ENCODE measurements at regions not wholly inside any gene's neighbourhood (a gene's known extent, or its start where the extent isn't known, plus 50 kb on each side); places are given as distances from the start of the nearest gene placed in this dataset.

DNA sequence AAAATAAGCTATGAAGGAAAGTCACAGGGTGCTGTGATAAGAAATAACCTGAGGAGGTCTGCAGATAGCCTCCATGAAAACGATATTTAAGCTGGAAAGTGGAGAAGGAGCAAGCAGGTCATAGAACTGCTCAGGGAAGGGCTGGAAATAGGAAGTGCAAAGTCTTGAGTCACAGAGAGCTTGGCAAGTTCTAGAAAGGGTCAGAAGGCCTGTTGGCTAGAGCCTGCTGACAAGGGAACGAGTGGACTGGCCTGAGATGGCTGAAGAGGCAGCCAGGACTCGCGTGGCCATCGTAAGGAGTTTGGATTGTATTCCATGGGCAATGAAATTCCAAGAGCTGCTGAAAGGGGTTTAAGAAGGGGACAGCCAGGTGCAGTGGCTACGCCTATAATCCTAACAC lies 64.7 kb upstream of the IL12A start:
- TF ChIP-seq, protein P1, sequence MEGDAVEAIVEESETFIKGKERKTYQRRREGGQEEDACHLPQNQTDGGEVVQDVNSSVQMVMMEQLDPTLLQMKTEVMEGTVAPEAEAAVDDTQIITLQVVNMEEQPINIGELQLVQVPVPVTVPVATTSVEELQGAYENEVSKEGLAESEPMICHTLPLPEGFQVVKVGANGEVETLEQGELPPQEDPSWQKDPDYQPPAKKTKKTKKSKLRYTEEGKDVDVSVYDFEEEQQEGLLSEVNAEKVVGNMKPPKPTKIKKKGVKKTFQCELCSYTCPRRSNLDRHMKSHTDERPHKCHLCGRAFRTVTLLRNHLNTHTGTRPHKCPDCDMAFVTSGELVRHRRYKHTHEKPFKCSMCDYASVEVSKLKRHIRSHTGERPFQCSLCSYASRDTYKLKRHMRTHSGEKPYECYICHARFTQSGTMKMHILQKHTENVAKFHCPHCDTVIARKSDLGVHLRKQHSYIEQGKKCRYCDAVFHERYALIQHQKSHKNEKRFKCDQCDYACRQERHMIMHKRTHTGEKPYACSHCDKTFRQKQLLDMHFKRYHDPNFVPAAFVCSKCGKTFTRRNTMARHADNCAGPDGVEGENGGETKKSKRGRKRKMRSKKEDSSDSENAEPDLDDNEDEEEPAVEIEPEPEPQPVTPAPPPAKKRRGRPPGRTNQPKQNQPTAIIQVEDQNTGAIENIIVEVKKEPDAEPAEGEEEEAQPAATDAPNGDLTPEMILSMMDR (IDR thresholded peaks at IDR 0.05; ENCODE audit: insufficient read depth, low read length, poor library complexity, severe bottlenecking), result no peak
- Histone ChIP-seq H3K4me3 (ENCODE audit: low read depth, low read length) (no peak overlapping the region), H3K27me3 (ENCODE audit: control insufficient read depth, insufficient read depth, low read length) (no peaks in the 10 kb centered on the region), H3K36me3 (ENCODE audit: control insufficient read depth, insufficient read depth, low read length) (no peaks in the 10 kb centered on the region)
- DNase-seq (ENCODE audit: low read depth), result no peak

DNA sequence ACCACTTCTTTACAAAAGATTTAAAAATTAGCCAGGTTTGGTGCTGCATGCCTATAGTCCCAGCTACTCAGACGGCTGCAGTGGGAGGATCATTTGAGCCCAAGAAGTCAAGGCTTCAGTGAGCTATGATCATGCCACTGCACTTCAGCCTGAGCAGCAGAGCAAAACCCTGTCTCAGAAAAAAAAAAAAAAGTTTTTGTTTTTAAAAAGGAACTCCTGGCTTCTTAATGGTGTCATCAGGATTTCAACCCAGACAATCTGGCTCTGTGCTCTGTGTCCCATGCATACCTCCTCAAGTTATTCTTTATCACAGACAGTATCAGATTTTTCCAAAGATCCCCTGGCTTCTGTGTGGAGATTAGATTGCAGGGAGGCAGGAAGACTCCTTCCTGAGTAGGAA lies 64.2 kb upstream of the IL12A start:
- H3K27me3 ChIP-seq (ENCODE audit: control insufficient read depth, insufficient read depth, low read length), result no peaks in the 10 kb centered on the region
- TF ChIP-seq, protein P1 (IDR thresholded peaks at IDR 0.05; ENCODE audit: insufficient read depth, low read length, poor library complexity, severe bottlenecking), result no peak
- DNase-seq (ENCODE audit: low read depth), result no peak
- H3K4me3 ChIP-seq (ENCODE audit: low read depth, low read length), result no peak overlapping the region
- no peaks in the 10 kb centered on the region for H3K36me3 ChIP-seq (ENCODE audit: control insufficient read depth, insufficient read depth, low read length)

DNA sequence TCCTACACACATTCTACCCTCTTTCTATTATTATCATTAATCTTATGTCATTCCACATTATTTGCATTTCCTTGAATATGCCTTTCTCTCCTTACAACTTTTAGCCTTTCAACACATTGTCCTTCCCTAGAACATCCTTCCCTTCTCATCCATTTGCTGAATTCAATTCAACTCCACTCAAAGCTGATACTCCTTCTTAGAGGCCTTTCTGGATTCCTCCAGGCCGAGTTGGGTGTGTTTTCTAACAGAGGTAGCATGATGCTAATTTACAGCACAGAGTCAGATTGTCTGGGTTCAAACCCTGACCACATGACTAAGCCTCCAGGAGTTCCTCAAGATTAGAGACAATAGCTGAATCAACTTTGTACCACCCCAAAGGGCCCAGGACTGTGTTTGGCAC lies 63.4 kb upstream of the IL12A start:
- Histone ChIP-seq H3K4me3 (ENCODE audit: low read depth, low read length) (no peak overlapping the region), H3K36me3 (ENCODE audit: control insufficient read depth, insufficient read depth, low read length) (no peaks in the 10 kb centered on the region), H3K27me3 (ENCODE audit: control insufficient read depth, insufficient read depth, low read length) (no peaks in the 10 kb centered on the region)
- DNase-seq (ENCODE audit: low read depth), result no peak
- TF ChIP-seq, protein P1 (IDR thresholded peaks at IDR 0.05; ENCODE audit: insufficient read depth, low read length, poor library complexity, severe bottlenecking), result no peak

DNA sequence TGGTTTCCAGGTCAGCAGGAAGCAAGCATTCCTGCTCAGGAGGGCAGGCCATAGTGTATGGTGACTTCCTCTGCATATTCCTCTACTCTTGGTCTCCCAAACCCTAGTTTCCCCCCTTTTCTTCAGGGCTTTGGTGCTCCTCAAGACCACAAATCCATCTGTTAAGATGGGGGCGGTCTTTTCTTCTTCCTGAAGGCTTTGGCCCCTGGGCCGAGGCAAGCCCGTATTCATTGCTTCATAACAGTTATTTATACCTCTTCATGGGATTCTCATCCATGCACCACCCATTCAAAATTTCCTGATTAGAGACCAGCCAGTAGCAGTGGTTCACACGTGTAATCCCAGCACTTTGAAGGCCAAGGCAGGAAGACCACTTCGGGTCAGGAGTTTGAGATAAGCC lies 62.1 kb upstream of the IL12A start:
- Histone ChIP-seq H3K4me3 (ENCODE audit: low read depth, low read length) (no peak overlapping the region), H3K36me3 (ENCODE audit: control insufficient read depth, insufficient read depth, low read length) (no peaks in the 10 kb centered on the region), H3K27me3 (ENCODE audit: control insufficient read depth, insufficient read depth, low read length) (no peaks in the 10 kb centered on the region)
- DNase-seq (ENCODE audit: low read depth), result no peak
- TF ChIP-seq, protein P1 (IDR thresholded peaks at IDR 0.05; ENCODE audit: insufficient read depth, low read length, poor library complexity, severe bottlenecking), result no peak

DNA sequence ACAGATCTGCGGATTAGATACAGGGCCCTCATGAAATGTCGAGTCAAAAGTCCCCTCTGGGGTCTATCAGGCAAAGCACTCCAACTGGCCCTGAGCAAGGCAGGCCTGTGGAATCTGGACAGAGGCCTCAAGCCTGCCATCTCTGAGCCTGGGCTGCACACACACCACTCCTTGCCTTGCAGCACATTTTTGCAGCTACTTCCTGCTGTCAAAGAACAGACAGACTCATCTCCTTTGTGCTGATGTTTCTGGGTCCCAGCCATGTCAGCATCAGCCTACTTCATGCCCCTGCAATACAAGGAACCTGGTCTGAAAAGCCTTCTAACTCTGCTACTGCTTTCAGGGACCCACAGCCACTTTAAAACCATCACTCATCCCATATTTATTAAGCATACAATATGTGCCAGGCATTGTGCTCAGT lies 60.6 kb upstream of the IL12A start:
- no peaks in the 10 kb centered on the region for H3K36me3 ChIP-seq (ENCODE audit: control insufficient read depth, insufficient read depth, low read length)
- no peak for DNase-seq (ENCODE audit: low read depth)
- TF ChIP-seq, protein P1 (IDR thresholded peaks at IDR 0.05; ENCODE audit: insufficient read depth, low read length, poor library complexity, severe bottlenecking), result no peak

DNA sequence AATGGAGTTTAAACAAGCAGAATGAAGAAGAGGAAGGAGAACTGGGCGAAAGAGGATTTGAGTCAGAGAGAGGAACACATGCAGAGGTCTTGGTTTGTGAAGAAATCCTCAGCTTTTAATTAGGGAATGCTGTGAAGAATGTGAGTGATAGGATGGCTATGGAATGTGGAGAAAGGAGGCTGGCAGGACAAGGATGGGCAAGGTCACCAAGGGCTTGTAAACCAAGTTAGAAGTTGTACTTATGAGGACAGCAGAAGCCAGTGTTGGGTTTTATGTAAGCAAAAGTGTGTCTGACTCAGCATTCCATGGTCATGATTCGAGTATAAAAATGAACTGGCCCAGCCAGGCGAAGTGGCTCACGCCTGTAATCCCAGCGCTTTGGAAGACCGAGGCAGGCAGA lies 60.0 kb upstream of the IL12A start:
- Histone ChIP-seq H3K4me3 (ENCODE audit: low read depth, low read length) (no peak overlapping the region), H3K36me3 (ENCODE audit: control insufficient read depth, insufficient read depth, low read length) (no peaks in the 10 kb centered on the region), H3K27me3 (ENCODE audit: control insufficient read depth, insufficient read depth, low read length) (no peaks in the 10 kb centered on the region)
- TF ChIP-seq, protein P1 (IDR thresholded peaks at IDR 0.05; ENCODE audit: insufficient read depth, low read length, poor library complexity, severe bottlenecking), result no peak
- DNase-seq (ENCODE audit: low read depth), result peak; percentile 97

More for the DNA sequence above, 60.6 kb upstream of the IL12A start:
- Histone ChIP-seq H3K27me3 (ENCODE audit: control insufficient read depth, insufficient read depth, low read length) (no peaks in the 10 kb centered on the region), H3K4me3 (ENCODE audit: low read depth, low read length) (no peak overlapping the region)
